HEK293 (cell line): ENCODE measurements at regions not wholly inside any gene's neighbourhood (a gene's known extent, or its start where the extent isn't known, plus 50 kb on each side); places are given as distances from the start of the nearest gene placed in this dataset.

Experiments used
- BCL11B ChIP-seq: fragments of 450-650 bp; formaldehyde crosslinking; IDR thresholded peaks from 2 replicates; pipeline ENCODE4 v1.5.1; 2016; ENCODE audit warnings: low read depth, missing biosample characterization, missing genetic modification characterization
- FEZF1 ChIP-seq: fragments of 450-650 bp; formaldehyde crosslinking; IDR thresholded peaks from 2 replicates; pipeline ENCODE4 v1.5.1; 2016; ENCODE audit warnings: missing biosample characterization, missing genetic modification characterization
- GLIS2 ChIP-seq: fragments of 450-650 bp; formaldehyde crosslinking; IDR thresholded peaks from 2 replicates; pipeline ENCODE4 v1.5.1; 2016; ENCODE audit warnings: missing biosample characterization, missing genetic modification characterization
- IKZF3 ChIP-seq: fragments of 450-650 bp; IDR thresholded peaks from 2 replicates; pipeline ENCODE4 v1.5.0; 2018; ENCODE audit warnings: missing biosample characterization, mild to moderate bottlenecking, missing genetic modification characterization, moderate library complexity
- KLF8 ChIP-seq: fragments of 450-650 bp; formaldehyde crosslinking; IDR thresholded peaks from 2 replicates; pipeline ENCODE4 v1.5.1; 2016; ENCODE audit warnings: missing biosample characterization, missing genetic modification characterization
- SP2 ChIP-seq: fragments of 450-650 bp; formaldehyde crosslinking; IDR thresholded peaks from 2 replicates; pipeline ENCODE4 v1.5.1; 2016; ENCODE audit warnings: missing biosample characterization, missing genetic modification characterization
- SP3 ChIP-seq: fragments of 450-650 bp; formaldehyde crosslinking; IDR thresholded peaks from 2 replicates; pipeline ENCODE4 v1.5.1; 2016; ENCODE audit warnings: missing biosample characterization, missing genetic modification characterization
- TRIM28 ChIP-seq: IDR thresholded peaks from 2 replicates; pipeline ENCODE4 v1.6.1; 2011; ENCODE audit warnings: low read length, control low read depth, borderline replicate concordance
- YY1 ChIP-seq: fragments of 450-650 bp; formaldehyde crosslinking; IDR thresholded peaks from 2 replicates; pipeline ENCODE4 v1.5.1; 2018; ENCODE audit warnings: missing biosample characterization, missing genetic modification characterization
- ZBTB20 ChIP-seq: fragments of 450-650 bp; formaldehyde crosslinking; IDR thresholded peaks from 2 replicates; pipeline ENCODE4 v1.5.1; 2016; ENCODE audit warnings: missing biosample characterization, missing genetic modification characterization
- ZFHX2 ChIP-seq: fragments of 450-650 bp; formaldehyde crosslinking; conservative IDR thresholded peaks from 2 replicates; pipeline ENCODE4 v1.5.1; 2016; ENCODE audit warnings: missing biosample characterization, missing genetic modification characterization
- ZNF146 ChIP-seq: fragments of 450-650 bp; formaldehyde crosslinking; IDR thresholded peaks from 2 replicates; pipeline ENCODE4 v1.5.1; 2016; ENCODE audit warnings: missing biosample characterization, missing genetic modification characterization
- ZNF223 ChIP-seq: fragments of 450-650 bp; formaldehyde crosslinking; IDR thresholded peaks from 2 replicates; pipeline ENCODE4 v1.5.1; 2016; ENCODE audit warnings: missing biosample characterization, missing genetic modification characterization
- ZNF274 ChIP-seq, 2 experiments: fragments of 200-500 bp in 1 of 2; fragments of 450-650 bp in 1 of 2; sonication (Bioruptor generic) in 1 of 2; formaldehyde crosslinking in 1 of 2; IDR thresholded peaks; 2 replicates each; pipeline versions ENCODE4 v1.5.1 to v1.6.1; 2014 to 2016; ENCODE audit warnings: borderline replicate concordance in 1 of 2, inconsistent platforms in 1 of 2, low read length in 1 of 2, missing biosample characterization in 1 of 2, missing genetic modification characterization in 1 of 2
- ZNF302 ChIP-seq: fragments of 450-650 bp; formaldehyde crosslinking; IDR thresholded peaks from 2 replicates; pipeline ENCODE4 v1.5.1; 2016; ENCODE audit warnings: missing biosample characterization, missing genetic modification characterization, low read depth
- ZNF311 ChIP-seq: fragments of 450-650 bp; formaldehyde crosslinking; IDR thresholded peaks from 2 replicates; pipeline ENCODE4 v1.5.1; 2017; ENCODE audit warnings: missing biosample characterization, missing genetic modification characterization, borderline replicate concordance
- ZNF416 ChIP-seq: fragments of 450-650 bp; formaldehyde crosslinking; IDR thresholded peaks from 2 replicates; pipeline ENCODE4 v1.5.1; 2016; ENCODE audit warnings: missing biosample characterization, missing genetic modification characterization
- TF ChIP-seq, protein P1 (sequence below): fragments of 450-650 bp; formaldehyde crosslinking; IDR thresholded peaks from 2 replicates; pipeline ENCODE4 v1.5.1; 2016; ENCODE audit warnings: missing biosample characterization, missing genetic modification characterization, borderline replicate concordance
- TF ChIP-seq, protein P2 (sequence below): fragments of 450-650 bp; formaldehyde crosslinking; conservative IDR thresholded peaks from 2 replicates; pipeline ENCODE4 v1.5.1; 2016; ENCODE audit warnings: low read depth, missing biosample characterization, missing genetic modification characterization
- TF ChIP-seq, protein P3 (sequence below): fragments of 450-650 bp; IDR thresholded peaks from 2 replicates; pipeline ENCODE4 v1.5.1; 2018; ENCODE audit warnings: missing biosample characterization, missing genetic modification characterization
- TF ChIP-seq, protein P4 (sequence below): fragments of 450-650 bp; formaldehyde crosslinking; IDR thresholded peaks from 2 replicates; pipeline ENCODE4 v1.5.1; 2016; ENCODE audit warnings: missing biosample characterization, missing genetic modification characterization
- TF ChIP-seq, protein P5 (sequence below): fragments of 450-650 bp; formaldehyde crosslinking; IDR thresholded peaks from 2 replicates; pipeline ENCODE4 v1.5.1; 2016; ENCODE audit warnings: missing biosample characterization, missing genetic modification characterization
- TF ChIP-seq, protein P6 (sequence below): fragments of 450-650 bp; formaldehyde crosslinking; IDR thresholded peaks from 2 replicates; pipeline ENCODE4 v1.5.1; 2016; ENCODE audit warnings: missing biosample characterization, missing genetic modification characterization, borderline replicate concordance

DNA sequence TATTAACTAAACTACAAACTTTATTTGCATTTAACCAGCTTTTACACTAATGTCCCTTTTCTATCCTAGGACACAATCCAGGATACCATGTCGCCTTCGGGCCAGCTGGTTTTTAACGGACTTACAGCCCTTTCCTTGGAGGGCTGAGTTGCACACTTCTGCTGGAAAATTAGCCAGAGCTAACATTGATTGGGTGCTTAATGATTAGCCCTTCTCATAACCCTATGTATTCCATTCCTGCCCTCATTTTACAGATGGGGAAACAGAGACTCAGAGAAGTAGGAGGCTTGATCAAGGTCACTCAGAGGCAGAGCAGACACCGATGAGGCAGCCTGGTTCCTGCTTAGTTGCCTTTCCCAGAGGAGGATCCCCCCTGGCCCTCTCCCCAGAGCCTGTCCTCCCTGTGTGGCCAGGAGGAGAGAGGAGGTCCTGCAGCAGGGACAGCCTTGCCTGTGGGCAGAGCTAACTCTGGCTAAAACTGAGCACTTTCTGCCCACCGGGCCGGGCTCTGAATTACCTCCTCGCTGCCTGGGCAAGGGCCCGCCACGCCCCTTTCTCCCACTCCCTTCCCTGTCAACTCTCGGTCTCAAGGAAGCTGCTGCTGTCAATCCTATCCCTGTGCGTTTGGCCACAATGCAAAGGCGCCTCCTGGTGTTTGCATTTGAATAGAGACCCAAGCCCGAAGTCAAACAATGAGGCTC, 59.6 kb upstream of the PAX6 start (continued):
- TF ChIP-seq, protein P1, sequence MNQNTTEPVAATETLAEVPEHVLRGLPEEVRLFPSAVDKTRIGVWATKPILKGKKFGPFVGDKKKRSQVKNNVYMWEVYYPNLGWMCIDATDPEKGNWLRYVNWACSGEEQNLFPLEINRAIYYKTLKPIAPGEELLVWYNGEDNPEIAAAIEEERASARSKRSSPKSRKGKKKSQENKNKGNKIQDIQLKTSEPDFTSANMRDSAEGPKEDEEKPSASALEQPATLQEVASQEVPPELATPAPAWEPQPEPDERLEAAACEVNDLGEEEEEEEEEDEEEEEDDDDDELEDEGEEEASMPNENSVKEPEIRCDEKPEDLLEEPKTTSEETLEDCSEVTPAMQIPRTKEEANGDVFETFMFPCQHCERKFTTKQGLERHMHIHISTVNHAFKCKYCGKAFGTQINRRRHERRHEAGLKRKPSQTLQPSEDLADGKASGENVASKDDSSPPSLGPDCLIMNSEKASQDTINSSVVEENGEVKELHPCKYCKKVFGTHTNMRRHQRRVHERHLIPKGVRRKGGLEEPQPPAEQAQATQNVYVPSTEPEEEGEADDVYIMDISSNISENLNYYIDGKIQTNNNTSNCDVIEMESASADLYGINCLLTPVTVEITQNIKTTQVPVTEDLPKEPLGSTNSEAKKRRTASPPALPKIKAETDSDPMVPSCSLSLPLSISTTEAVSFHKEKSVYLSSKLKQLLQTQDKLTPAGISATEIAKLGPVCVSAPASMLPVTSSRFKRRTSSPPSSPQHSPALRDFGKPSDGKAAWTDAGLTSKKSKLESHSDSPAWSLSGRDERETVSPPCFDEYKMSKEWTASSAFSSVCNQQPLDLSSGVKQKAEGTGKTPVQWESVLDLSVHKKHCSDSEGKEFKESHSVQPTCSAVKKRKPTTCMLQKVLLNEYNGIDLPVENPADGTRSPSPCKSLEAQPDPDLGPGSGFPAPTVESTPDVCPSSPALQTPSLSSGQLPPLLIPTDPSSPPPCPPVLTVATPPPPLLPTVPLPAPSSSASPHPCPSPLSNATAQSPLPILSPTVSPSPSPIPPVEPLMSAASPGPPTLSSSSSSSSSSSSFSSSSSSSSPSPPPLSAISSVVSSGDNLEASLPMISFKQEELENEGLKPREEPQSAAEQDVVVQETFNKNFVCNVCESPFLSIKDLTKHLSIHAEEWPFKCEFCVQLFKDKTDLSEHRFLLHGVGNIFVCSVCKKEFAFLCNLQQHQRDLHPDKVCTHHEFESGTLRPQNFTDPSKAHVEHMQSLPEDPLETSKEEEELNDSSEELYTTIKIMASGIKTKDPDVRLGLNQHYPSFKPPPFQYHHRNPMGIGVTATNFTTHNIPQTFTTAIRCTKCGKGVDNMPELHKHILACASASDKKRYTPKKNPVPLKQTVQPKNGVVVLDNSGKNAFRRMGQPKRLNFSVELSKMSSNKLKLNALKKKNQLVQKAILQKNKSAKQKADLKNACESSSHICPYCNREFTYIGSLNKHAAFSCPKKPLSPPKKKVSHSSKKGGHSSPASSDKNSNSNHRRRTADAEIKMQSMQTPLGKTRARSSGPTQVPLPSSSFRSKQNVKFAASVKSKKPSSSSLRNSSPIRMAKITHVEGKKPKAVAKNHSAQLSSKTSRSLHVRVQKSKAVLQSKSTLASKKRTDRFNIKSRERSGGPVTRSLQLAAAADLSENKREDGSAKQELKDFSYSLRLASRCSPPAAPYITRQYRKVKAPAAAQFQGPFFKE (tag by site-specific recombination): no peak
- no peak for TF ChIP-seq ZNF146 (tag by site-specific recombination)
- TF ChIP-seq, protein P2, sequence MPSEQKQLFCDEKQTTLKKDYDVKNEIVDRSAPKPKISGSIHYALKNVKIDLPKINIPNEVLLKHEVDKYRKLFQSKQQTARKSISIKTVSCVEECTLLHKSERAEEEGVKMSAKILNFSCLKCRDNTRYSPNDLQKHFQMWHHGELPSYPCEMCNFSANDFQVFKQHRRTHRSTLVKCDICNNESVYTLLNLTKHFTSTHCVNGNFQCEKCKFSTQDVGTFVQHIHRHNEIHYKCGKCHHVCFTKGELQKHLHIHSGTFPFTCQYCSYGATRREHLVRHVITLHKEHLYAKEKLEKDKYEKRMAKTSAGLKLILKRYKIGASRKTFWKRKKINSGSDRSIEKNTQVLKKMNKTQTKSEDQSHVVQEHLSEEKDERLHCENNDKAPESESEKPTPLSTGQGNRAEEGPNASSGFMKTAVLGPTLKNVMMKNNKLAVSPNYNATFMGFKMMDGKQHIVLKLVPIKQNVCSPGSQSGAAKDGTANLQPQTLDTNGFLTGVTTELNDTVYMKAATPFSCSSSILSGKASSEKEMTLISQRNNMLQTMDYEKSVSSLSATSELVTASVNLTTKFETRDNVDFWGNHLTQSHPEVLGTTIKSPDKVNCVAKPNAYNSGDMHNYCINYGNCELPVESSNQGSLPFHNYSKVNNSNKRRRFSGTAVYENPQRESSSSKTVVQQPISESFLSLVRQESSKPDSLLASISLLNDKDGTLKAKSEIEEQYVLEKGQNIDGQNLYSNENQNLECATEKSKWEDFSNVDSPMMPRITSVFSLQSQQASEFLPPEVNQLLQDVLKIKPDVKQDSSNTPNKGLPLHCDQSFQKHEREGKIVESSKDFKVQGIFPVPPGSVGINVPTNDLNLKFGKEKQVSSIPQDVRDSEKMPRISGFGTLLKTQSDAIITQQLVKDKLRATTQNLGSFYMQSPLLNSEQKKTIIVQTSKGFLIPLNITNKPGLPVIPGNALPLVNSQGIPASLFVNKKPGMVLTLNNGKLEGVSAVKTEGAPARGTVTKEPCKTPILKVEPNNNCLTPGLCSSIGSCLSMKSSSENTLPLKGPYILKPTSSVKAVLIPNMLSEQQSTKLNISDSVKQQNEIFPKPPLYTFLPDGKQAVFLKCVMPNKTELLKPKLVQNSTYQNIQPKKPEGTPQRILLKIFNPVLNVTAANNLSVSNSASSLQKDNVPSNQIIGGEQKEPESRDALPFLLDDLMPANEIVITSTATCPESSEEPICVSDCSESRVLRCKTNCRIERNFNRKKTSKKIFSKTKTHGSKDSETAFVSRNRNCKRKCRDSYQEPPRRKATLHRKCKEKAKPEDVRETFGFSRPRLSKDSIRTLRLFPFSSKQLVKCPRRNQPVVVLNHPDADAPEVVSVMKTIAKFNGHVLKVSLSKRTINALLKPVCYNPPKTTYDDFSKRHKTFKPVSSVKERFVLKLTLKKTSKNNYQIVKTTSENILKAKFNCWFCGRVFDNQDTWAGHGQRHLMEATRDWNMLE (tag by site-specific recombination): no peak
- TF ChIP-seq FEZF1 (tag by site-specific recombination): no peak
- TF ChIP-seq ZFHX2: peak; percentile 49
- TF ChIP-seq KLF8: no peak
- TF ChIP-seq ZNF274 (IDR thresholded peaks at IDR 0.05; ENCODE audit: low read length): no peak
- TF ChIP-seq ZNF274 (tag by site-specific recombination; IDR thresholded peaks at IDR 0.05; ENCODE audit: borderline replicate concordance): no peak
- no peak for TF ChIP-seq ZNF302 (tag by site-specific recombination)
- TF ChIP-seq TRIM28: no peak
- TF ChIP-seq ZNF311 (tag by site-specific recombination): no peak
- TF ChIP-seq ZBTB20: peak; percentile 88
- TF ChIP-seq, protein P3, sequence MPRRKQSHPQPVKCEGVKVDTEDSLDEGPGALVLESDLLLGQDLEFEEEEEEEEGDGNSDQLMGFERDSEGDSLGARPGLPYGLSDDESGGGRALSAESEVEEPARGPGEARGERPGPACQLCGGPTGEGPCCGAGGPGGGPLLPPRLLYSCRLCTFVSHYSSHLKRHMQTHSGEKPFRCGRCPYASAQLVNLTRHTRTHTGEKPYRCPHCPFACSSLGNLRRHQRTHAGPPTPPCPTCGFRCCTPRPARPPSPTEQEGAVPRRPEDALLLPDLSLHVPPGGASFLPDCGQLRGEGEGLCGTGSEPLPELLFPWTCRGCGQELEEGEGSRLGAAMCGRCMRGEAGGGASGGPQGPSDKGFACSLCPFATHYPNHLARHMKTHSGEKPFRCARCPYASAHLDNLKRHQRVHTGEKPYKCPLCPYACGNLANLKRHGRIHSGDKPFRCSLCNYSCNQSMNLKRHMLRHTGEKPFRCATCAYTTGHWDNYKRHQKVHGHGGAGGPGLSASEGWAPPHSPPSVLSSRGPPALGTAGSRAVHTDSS (tag by site-specific recombination): no peak
- TF ChIP-seq, protein P4, sequence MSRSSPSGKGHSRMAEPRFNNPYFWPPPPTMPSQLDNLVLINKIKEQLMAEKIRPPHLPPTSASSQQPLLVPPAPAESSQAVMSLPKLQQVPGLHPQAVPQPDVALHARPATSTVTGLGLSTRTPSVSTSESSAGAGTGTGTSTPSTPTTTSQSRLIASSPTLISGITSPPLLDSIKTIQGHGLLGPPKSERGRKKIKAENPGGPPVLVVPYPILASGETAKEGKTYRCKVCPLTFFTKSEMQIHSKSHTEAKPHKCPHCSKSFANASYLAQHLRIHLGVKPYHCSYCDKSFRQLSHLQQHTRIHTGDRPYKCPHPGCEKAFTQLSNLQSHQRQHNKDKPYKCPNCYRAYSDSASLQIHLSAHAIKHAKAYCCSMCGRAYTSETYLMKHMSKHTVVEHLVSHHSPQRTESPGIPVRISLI (tag by site-specific recombination): no peak
- TF ChIP-seq IKZF3 (tag by site-specific recombination): 0 out of 2 replicates have a peak, but pooled peaks have one; percentile 17
- no peak for TF ChIP-seq BCL11B (tag by site-specific recombination)
- TF ChIP-seq ZNF416 (tag by site-specific recombination): no peak
- TF ChIP-seq, protein P5, sequence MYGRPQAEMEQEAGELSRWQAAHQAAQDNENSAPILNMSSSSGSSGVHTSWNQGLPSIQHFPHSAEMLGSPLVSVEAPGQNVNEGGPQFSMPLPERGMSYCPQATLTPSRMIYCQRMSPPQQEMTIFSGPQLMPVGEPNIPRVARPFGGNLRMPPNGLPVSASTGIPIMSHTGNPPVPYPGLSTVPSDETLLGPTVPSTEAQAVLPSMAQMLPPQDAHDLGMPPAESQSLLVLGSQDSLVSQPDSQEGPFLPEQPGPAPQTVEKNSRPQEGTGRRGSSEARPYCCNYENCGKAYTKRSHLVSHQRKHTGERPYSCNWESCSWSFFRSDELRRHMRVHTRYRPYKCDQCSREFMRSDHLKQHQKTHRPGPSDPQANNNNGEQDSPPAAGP (tag by site-specific recombination): no peak
- no peak for TF ChIP-seq YY1 (tag by site-specific recombination)
- TF ChIP-seq GLIS2 (tag by site-specific recombination): no peak
- TF ChIP-seq, protein P6, sequence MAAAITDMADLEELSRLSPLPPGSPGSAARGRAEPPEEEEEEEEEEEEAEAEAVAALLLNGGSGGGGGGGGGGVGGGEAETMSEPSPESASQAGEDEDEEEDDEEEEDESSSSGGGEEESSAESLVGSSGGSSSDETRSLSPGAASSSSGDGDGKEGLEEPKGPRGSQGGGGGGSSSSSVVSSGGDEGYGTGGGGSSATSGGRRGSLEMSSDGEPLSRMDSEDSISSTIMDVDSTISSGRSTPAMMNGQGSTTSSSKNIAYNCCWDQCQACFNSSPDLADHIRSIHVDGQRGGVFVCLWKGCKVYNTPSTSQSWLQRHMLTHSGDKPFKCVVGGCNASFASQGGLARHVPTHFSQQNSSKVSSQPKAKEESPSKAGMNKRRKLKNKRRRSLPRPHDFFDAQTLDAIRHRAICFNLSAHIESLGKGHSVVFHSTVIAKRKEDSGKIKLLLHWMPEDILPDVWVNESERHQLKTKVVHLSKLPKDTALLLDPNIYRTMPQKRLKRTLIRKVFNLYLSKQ (tag by site-specific recombination): no peak
- TF ChIP-seq SP3 (tag by site-specific recombination): 0 out of 2 replicates have a peak, but pooled peaks have one; percentile 19
- no peak for TF ChIP-seq ZNF223 (tag by site-specific recombination)
- peak; percentile 26; the same call in 1 of the 2 replicates for TF ChIP-seq SP2 (tag by site-specific recombination)
